IPS-20b (cell line): ENCODE measurements at regions not wholly inside any gene's neighbourhood (a gene's known extent, or its start where the extent isn't known, plus 50 kb on each side); places are given as distances from the start of the nearest gene placed in this dataset.

Experiments used
- H3K27ac ChIP-seq: one replicate; pipeline ENCODE4 v1.5.1; 2013; ENCODE audit warnings: low read length
- H3K27me3 ChIP-seq: 2 replicates; pipeline ENCODE4 v1.6.1; 2013; ENCODE audit warnings: mild to moderate bottlenecking, low read length, inconsistent platforms; ENCODE audit not compliant: insufficient read depth
- H3K36me3 ChIP-seq: 2 replicates; pipeline ENCODE4 v1.6.1; 2013; ENCODE audit warnings: low read depth, mild to moderate bottlenecking, inconsistent platforms, low read length, moderate library complexity; ENCODE audit not compliant: insufficient read depth
- H3K4me1 ChIP-seq: 2 replicates; pipeline ENCODE4 v1.6.1; 2013; ENCODE audit warnings: mild to moderate bottlenecking, control low read depth, inconsistent platforms, low read length, moderate library complexity; ENCODE audit not compliant: insufficient read depth
- H3K4me3 ChIP-seq: 2 replicates; pipeline ENCODE4 v1.5.1; 2013; ENCODE audit warnings: mild to moderate bottlenecking, low read length, inconsistent platforms
- H3K9ac ChIP-seq: 2 replicates; pipeline ENCODE4 v1.6.1; 2013; ENCODE audit warnings: low read depth, mild to moderate bottlenecking, inconsistent platforms, low read length, moderate library complexity
- H3K9me3 ChIP-seq: 2 replicates; pipeline ENCODE4 v1.6.1; 2013; ENCODE audit warnings: mild to moderate bottlenecking, low read depth, low read length, inconsistent platforms; ENCODE audit not compliant: insufficient read depth

DNA sequence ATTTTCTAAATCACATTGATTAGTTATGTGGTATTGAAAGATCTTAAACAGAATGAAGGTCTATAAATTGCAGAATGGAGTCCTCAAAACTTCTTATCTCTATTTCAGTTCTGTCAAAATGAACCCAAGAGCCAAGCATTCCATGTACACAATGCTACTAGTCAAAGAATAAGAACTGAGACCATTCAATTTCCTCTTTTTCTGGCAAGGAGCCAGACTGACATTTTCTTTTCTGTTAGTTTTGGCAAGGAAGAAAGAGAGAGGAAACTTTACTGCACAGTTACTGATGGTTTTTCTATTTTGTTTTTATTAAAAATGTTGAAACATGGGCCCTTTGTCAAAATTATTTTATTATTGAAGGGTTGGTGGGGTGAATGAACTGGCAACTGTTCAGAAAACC lies 181.8 kb upstream of the FERD3L start:
- Histone ChIP-seq H3K4me1 (no peaks in the 10 kb centered on the region), H3K36me3 (no peaks in the 10 kb centered on the region), H3K27me3 (no peaks in the 10 kb centered on the region), H3K27ac (no peak overlapping the region), H3K9ac (no peak overlapping the region), H3K4me3 (no peak overlapping the region), H3K9me3 (no peaks in the 10 kb centered on the region)

GRCh38 chr7:19322002-19322401 lies 176.8 kb upstream of the FERD3L start:
- no peaks in the 10 kb centered on the region for H3K4me1 ChIP-seq
- no peak overlapping the region for H3K9ac ChIP-seq
- H3K4me3 ChIP-seq = no peak overlapping the region
- no peak overlapping the region for H3K27ac ChIP-seq
- H3K9me3 ChIP-seq = no peaks in the 10 kb centered on the region
- H3K36me3 ChIP-seq = no peaks in the 10 kb centered on the region
- no peaks in the 10 kb centered on the region for H3K27me3 ChIP-seq

DNA sequence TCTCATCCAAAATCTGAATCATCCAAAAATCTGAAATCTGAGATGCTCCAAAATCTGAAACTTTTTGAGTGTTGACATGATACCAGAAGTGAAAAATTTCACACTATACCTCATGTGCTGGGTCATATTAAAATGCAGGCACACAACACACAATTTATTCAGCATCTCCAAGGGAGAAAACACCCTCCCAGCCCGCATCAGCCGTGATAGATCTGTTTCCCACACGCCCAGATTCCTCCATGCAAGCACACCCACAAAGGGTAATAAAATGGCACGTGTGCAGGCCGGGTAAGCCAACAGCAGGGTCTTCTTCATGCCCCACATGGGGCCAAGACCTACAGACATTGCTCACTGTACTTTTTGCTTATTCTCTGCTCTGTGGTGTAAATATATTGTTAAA lies 173.1 kb upstream of the FERD3L start:
- Histone ChIP-seq H3K36me3 (no peaks in the 10 kb centered on the region), H3K4me3 (no peak overlapping the region), H3K27ac (no peak overlapping the region), H3K9ac (no peak overlapping the region), H3K27me3 (no peaks in the 10 kb centered on the region), H3K4me1 (no peaks in the 10 kb centered on the region), H3K9me3 (no peaks in the 10 kb centered on the region)

- no peaks in the 10 kb centered on the region for H3K9me3 ChIP-seq
- no peak overlapping the region for H3K9ac ChIP-seq
- H3K27me3 ChIP-seq = no peaks in the 10 kb centered on the region
- no peak overlapping the region for H3K4me3 ChIP-seq
- H3K4me1 ChIP-seq = no peaks in the 10 kb centered on the region
- H3K36me3 ChIP-seq = no peaks in the 10 kb centered on the region
- H3K27ac ChIP-seq = no peak overlapping the region
These were observed 172.2 kb upstream of the FERD3L start for GRCh38 chr7:19317461-19317860.

DNA sequence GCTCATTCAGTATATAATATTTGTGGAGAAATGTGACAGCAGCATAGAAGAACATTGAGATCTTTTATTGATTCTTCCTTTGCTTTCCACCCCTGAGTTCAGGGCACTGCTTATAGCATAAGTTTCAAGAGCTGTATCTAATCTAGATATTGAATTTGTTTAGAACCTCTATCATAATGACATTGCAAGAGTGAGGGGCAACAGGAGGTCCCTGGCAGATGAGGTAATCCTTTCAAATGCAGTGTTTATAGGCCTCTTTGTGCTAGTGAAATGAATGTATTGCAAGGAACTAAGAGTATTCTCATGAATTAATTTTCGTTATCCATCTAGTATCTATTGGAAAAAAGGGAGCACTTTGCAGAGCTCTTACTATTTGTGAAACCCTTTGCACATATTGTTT lies 167.2 kb upstream of the FERD3L start:
- H3K27ac ChIP-seq = no peak overlapping the region
- H3K9me3 ChIP-seq = no peaks in the 10 kb centered on the region
- no peaks in the 10 kb centered on the region for H3K36me3 ChIP-seq
- no peaks in the 10 kb centered on the region for H3K27me3 ChIP-seq
- no peak overlapping the region for H3K4me3 ChIP-seq
- no peaks in the 10 kb centered on the region for H3K4me1 ChIP-seq
- no peak overlapping the region for H3K9ac ChIP-seq

DNA sequence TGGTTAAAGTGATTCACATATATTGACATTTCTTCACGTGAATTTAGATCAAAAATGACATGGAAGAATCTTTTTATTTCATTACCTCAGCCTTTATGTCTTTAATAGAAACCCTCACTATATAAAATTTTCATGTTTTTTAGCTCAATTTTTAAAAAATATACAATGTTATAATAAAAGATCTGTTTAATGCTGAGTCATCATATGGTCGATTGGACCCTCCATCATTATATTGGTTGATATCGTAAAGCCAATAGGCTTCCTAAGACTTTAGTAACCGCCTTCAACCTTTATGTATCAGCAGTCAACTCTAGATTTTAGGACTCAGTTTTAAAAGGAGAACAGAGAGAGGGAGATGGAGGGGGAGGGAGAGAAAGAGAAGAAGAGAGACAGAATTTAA lies 162.3 kb upstream of the FERD3L start:
- no peak overlapping the region for H3K27ac ChIP-seq
- no peaks in the 10 kb centered on the region for H3K9me3 ChIP-seq
- no peak overlapping the region for H3K9ac ChIP-seq
- H3K27me3 ChIP-seq = no peaks in the 10 kb centered on the region
- no peaks in the 10 kb centered on the region for H3K4me1 ChIP-seq
- H3K4me3 ChIP-seq = no peak overlapping the region
- H3K36me3 ChIP-seq = no peaks in the 10 kb centered on the region

DNA sequence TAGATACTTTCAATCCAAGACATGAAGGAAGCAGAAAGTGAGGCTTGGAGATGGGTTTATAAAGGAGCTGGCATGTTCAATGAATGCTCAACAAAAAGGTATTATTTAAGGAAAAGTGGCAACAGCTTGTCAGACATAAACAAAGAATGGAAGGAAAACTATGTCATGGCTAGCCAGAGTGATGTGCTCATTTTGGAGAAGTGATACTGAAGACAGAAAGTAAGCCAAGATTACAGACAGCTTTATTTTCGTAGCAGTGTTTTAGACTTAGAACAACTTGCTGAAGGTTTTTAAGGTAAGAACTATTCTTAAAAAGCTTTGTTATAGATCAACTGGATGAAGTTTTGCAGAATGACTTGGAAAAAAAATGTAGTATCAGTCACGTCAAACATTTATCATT lies 160.5 kb upstream of the FERD3L start:
- Histone ChIP-seq H3K27me3 (no peaks in the 10 kb centered on the region), H3K36me3 (no peaks in the 10 kb centered on the region), H3K4me3 (no peak overlapping the region), H3K27ac (no peak overlapping the region), H3K9me3 (no peaks in the 10 kb centered on the region), H3K4me1 (no peaks in the 10 kb centered on the region), H3K9ac (no peak overlapping the region)

- H3K4me1 ChIP-seq = no peaks in the 10 kb centered on the region
- no peaks in the 10 kb centered on the region for H3K36me3 ChIP-seq
- no peak overlapping the region for H3K4me3 ChIP-seq
- H3K27me3 ChIP-seq = no peaks in the 10 kb centered on the region
- H3K9me3 ChIP-seq = no peaks in the 10 kb centered on the region
- no peak overlapping the region for H3K27ac ChIP-seq
- H3K9ac ChIP-seq = no peak overlapping the region
These were observed 158.9 kb upstream of the FERD3L start for GRCh38 chr7:19304086-19304485.

GRCh38 chr7:19302731-19303130 lies 157.5 kb upstream of the FERD3L start:
- Histone ChIP-seq H3K27ac (no peak overlapping the region), H3K4me3 (no peak overlapping the region), H3K9ac (no peak overlapping the region), H3K4me1 (no peaks in the 10 kb centered on the region), H3K27me3 (no peaks in the 10 kb centered on the region), H3K9me3 (no peaks in the 10 kb centered on the region), H3K36me3 (no peaks in the 10 kb centered on the region)

- Histone ChIP-seq H3K9ac (no peak overlapping the region), H3K4me3 (no peak overlapping the region), H3K9me3 (no peaks in the 10 kb centered on the region), H3K4me1 (no peaks in the 10 kb centered on the region), H3K27ac (no peak overlapping the region), H3K27me3 (no peaks in the 10 kb centered on the region), H3K36me3 (no peaks in the 10 kb centered on the region)
These were observed 151.4 kb upstream of the FERD3L start for GRCh38 chr7:19296617-19297016.

DNA sequence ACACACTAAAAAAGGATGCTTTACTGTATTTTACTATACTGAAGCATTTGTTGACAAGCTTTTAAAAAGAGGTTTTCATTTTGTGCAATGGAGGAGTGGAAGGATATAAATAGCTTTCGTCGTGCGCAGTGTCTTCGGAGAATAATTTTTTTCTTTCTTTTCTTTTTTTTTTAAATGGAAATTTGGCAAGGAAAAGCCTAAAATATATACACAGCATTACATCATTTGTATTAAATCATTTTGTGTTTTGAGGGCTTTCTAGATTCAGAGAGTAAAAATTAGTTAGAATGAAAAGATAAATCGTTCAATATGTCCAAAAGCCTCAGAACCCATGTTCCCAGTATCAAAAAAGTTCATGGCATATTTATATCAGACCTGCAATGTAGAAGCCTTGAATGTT lies 150.2 kb upstream of the FERD3L start:
- Histone ChIP-seq H3K4me3 (no peak overlapping the region), H3K9me3 (no peaks in the 10 kb centered on the region), H3K4me1 (no peaks in the 10 kb centered on the region), H3K27ac (no peak overlapping the region), H3K36me3 (no peaks in the 10 kb centered on the region), H3K9ac (no peak overlapping the region), H3K27me3 (no peaks in the 10 kb centered on the region)

DNA sequence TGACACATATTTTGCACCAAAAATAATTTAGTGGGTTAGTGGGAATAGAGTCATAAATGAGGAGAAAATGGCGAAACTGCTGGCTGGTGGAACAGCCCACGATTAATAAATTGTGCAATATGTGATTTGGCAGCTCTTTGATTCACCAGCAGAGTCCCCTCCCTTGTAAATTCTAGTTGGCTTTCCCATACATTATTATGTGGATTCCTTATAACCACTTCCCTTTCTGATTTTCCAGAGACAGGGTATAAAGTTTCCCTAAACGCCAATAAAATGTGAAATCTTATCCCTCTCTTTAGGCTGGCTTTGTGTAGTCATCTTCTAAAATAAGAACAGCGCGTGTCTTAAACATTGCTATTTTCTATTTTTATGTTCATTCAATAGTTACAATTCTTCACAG lies 149.4 kb upstream of the FERD3L start:
- no peaks in the 10 kb centered on the region for H3K9me3 ChIP-seq
- no peak overlapping the region for H3K4me3 ChIP-seq
- no peaks in the 10 kb centered on the region for H3K27me3 ChIP-seq
- no peak overlapping the region for H3K9ac ChIP-seq
- no peaks in the 10 kb centered on the region for H3K4me1 ChIP-seq
- no peak overlapping the region for H3K27ac ChIP-seq
- no peaks in the 10 kb centered on the region for H3K36me3 ChIP-seq

GRCh38 chr7:19293431-19293830 lies 148.2 kb upstream of the FERD3L start:
- Histone ChIP-seq H3K4me3 (no peak overlapping the region), H3K4me1 (no peaks in the 10 kb centered on the region), H3K27ac (no peak overlapping the region), H3K27me3 (no peaks in the 10 kb centered on the region), H3K36me3 (no peaks in the 10 kb centered on the region), H3K9ac (no peak overlapping the region), H3K9me3 (no peaks in the 10 kb centered on the region)
